ENCODE measurements at regions not wholly inside any gene's neighbourhood (a gene's known extent, or its start where the extent isn't known, plus 50 kb on each side); places are given as distances from the start of the nearest gene placed in this dataset.

- TF ChIP-seq, protein P1, sequence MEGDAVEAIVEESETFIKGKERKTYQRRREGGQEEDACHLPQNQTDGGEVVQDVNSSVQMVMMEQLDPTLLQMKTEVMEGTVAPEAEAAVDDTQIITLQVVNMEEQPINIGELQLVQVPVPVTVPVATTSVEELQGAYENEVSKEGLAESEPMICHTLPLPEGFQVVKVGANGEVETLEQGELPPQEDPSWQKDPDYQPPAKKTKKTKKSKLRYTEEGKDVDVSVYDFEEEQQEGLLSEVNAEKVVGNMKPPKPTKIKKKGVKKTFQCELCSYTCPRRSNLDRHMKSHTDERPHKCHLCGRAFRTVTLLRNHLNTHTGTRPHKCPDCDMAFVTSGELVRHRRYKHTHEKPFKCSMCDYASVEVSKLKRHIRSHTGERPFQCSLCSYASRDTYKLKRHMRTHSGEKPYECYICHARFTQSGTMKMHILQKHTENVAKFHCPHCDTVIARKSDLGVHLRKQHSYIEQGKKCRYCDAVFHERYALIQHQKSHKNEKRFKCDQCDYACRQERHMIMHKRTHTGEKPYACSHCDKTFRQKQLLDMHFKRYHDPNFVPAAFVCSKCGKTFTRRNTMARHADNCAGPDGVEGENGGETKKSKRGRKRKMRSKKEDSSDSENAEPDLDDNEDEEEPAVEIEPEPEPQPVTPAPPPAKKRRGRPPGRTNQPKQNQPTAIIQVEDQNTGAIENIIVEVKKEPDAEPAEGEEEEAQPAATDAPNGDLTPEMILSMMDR (IDR thresholded peaks at IDR 0.05), result no peak
- TF ChIP-seq POLR2A (IDR thresholded peaks at IDR 0.05), result no peak
Observed at GRCh38 chrX:117483950-117484349, 632.7 kb downstream of the KLHL13 start.

All from right lobe of liver (tissue), 4 donors.